A549 (cell line): ENCODE measurements at regions not wholly inside any gene's neighbourhood (a gene's known extent, or its start where the extent isn't known, plus 50 kb on each side); places are given as distances from the start of the nearest gene placed in this dataset.

Source experiments
- ATAC-seq, 2 experiments: fragments of 200-7000 bp in 1 of 2; fragments of >200 bp in 1 of 2; cut with Nextera tagmentation in 1 of 2; cut with Tn5 transposase in 1 of 2; 3 replicates each; pipeline versions ENCODE4 v1.8.0 to v1.9.1; 2018 to 2020; ENCODE audit warnings: mild to moderate bottlenecking in 1 of 2, moderate library complexity in 1 of 2
- CTCF ChIA-PET: fragments of 300-600 bp; sonication (Branson Sonifier 250); formaldehyde crosslinking; extraction: SDS; loops from one replicate; lab custom pipeline; 2021; ENCODE audit warnings: antibody characterized with exemption, inconsistent platforms; lab: Yijun Ruan, JAX
- POLR2A ChIA-PET: fragments of 350-600 bp; formaldehyde crosslinking; extraction: SDS; loops from one replicate; lab custom pipeline; 2021; ENCODE audit warnings: antibody characterized with exemption, inconsistent platforms; lab: Yijun Ruan, JAX
- DNase-seq, 2 experiments: peaks; one replicate each; pipeline versions ENCODE4 v3.0.0 to v3.0.0-alpha.2; 2011 to 2016; ENCODE audit warnings: low read depth in 1 of 2, low spot score in 1 of 2
- FAIRE-seq: peaks from 2 replicates; lab custom pipeline; 2011; peaks lifted over from hg19 to GRCh38; lab: Jason Lieb, UNC
- H3K27ac ChIP-seq, 2 experiments: fragments of >200 bp; sonication (Bioruptor Twin); formaldehyde crosslinking; 3 replicates each; pipeline ENCODE4 v1.5.1; 2016 to 2017
- H3K4me1 ChIP-seq: fragments of >200 bp; sonication (Bioruptor Twin); formaldehyde crosslinking; 3 replicates; pipeline ENCODE4 v1.6.1; 2016
- H3K4me2 ChIP-seq: fragments of >200 bp; sonication (Bioruptor Twin); formaldehyde crosslinking; 3 replicates; pipeline ENCODE4 v1.6.1; 2016
- H3K4me3 ChIP-seq: fragments of >200 bp; sonication (Bioruptor Twin); formaldehyde crosslinking; 3 replicates; pipeline ENCODE4 v1.5.1; 2016
- H3K9me3 ChIP-seq: fragments of >200 bp; sonication (Bioruptor Twin); formaldehyde crosslinking; 3 replicates; pipeline ENCODE4 v1.6.1; 2016
- EP300 ChIP-seq, 2 experiments: fragments of >200 bp; sonication (Bioruptor Twin); formaldehyde crosslinking; IDR thresholded peaks; 2 replicates in 1 of 2; 3 replicates in 1 of 2; pipeline ENCODE4 v1.6.1; 2016 to 2017
- ESRRA ChIP-seq: fragments of 150-350 bp; IDR thresholded peaks from 2 replicates; pipeline ENCODE4 v1.6.1; 2014; ENCODE audit warnings: mild to moderate bottlenecking, low read length, borderline replicate concordance
- GATA3 ChIP-seq: IDR thresholded peaks from 2 replicates; pipeline ENCODE4 v1.6.1; 2012; ENCODE audit warnings: borderline replicate concordance
- HDAC2 ChIP-seq: fragments of 200-600 bp; sonication (generic); IDR thresholded peaks from 2 replicates; pipeline ENCODE4 v1.6.1; 2016
- HOXB5 ChIP-seq: fragments of 250-450 bp; sonication (Bioruptor Pico); IDR thresholded peaks from 2 replicates; pipeline ENCODE4 v1.5.0; 2020; ENCODE audit warnings: mild to moderate bottlenecking, moderate library complexity
- KDM5A ChIP-seq: fragments of 200-600 bp; sonication (generic); IDR thresholded peaks from 2 replicates; pipeline ENCODE4 v1.6.1; 2016; ENCODE audit warnings: antibody characterized with exemption, mild to moderate bottlenecking
- MYC ChIP-seq: IDR thresholded peaks from 2 replicates; pipeline ENCODE4 v1.6.1; 2012; ENCODE audit warnings: mild to moderate bottlenecking, inconsistent platforms, low read length, improper control_type of control experiment, borderline replicate concordance
- NFE2L2 ChIP-seq: fragments of 150-350 bp; conservative IDR thresholded peaks from 2 replicates; pipeline ENCODE4 v1.6.1; 2014; ENCODE audit warnings: low read length
- PHF8 ChIP-seq: fragments of 200-600 bp; sonication (generic); IDR thresholded peaks from 2 replicates; pipeline ENCODE4 v1.6.1; 2016; ENCODE audit warnings: low read depth, mild to moderate bottlenecking, antibody characterized with exemption, moderate library complexity, borderline replicate concordance
- POLR2AphosphoS2 ChIP-seq: conservative IDR thresholded peaks from 2 replicates; pipeline ENCODE4 v1.6.1; 2012; ENCODE audit warnings: low read length, improper control_type of control experiment, inconsistent platforms
- RAD21 ChIP-seq, 2 experiments: fragments of >200 bp in 1 of 2; sonication (Bioruptor Twin) in 1 of 2; formaldehyde crosslinking in 1 of 2; IDR thresholded peaks in 1 of 2; conservative IDR thresholded peaks in 1 of 2; 2 replicates in 1 of 2; 3 replicates in 1 of 2; pipeline ENCODE4 v1.6.1; 2012 to 2018; ENCODE audit warnings: inconsistent platforms in 1 of 2
- RARB ChIP-seq: fragments of 250-450 bp; sonication (Bioruptor Pico); IDR thresholded peaks from 2 replicates; pipeline ENCODE4 v1.8.0; 2021; ENCODE audit warnings: mild to moderate bottlenecking, moderate library complexity
- SMC3 ChIP-seq: fragments of >200 bp; sonication (Bioruptor Twin); formaldehyde crosslinking; IDR thresholded peaks from 3 replicates; pipeline ENCODE4 v1.6.1; 2018; ENCODE audit warnings: inconsistent platforms
- TFCP2L1 ChIP-seq: fragments of 250-450 bp; sonication (Bioruptor Pico); IDR thresholded peaks from 2 replicates; pipeline ENCODE4 v1.5.0; 2021; ENCODE audit warnings: mild to moderate bottlenecking
- ZFP36 ChIP-seq: fragments of 450-650 bp; IDR thresholded peaks from 2 replicates; pipeline ENCODE4 v1.6.1; 2014; ENCODE audit warnings: borderline replicate concordance; ENCODE audit not compliant: partially characterized antibody
- ZNF302 ChIP-seq: fragments of 250-450 bp; sonication (Bioruptor Pico); IDR thresholded peaks from 2 replicates; pipeline ENCODE4 v1.9.0; 2021; ENCODE audit warnings: inconsistent platforms, mild to moderate bottlenecking, moderate library complexity
- WGBS: methylation state at CpG from one replicate; pipeline ENCODE4 v1.1.6; 2017; ENCODE audit errors: missing lambda C conversion rate; 5-methylcytosine and 5-hydroxymethylcytosine counted together
- TF ChIP-seq, protein P1 (sequence below): fragments of 450-650 bp; IDR thresholded peaks from 2 replicates; pipeline ENCODE4 v1.6.1; 2014; ENCODE audit warnings: antibody characterized with exemption
- TF ChIP-seq, protein P2 (sequence below): IDR thresholded peaks from 2 replicates; pipeline ENCODE4 v1.6.1; 2012
- TF ChIP-seq, protein P3 (sequence below): fragments of 250-450 bp; sonication (Bioruptor Pico); IDR thresholded peaks from 2 replicates; pipeline ENCODE4 v1.5.0; 2021; ENCODE audit warnings: mild to moderate bottlenecking, moderate library complexity, borderline replicate concordance
- TF ChIP-seq, protein P4 (sequence below): fragments of >200 bp; sonication (Bioruptor Twin); formaldehyde crosslinking; IDR thresholded peaks from 2 replicates; pipeline ENCODE4 v1.6.1; 2016

DNA sequence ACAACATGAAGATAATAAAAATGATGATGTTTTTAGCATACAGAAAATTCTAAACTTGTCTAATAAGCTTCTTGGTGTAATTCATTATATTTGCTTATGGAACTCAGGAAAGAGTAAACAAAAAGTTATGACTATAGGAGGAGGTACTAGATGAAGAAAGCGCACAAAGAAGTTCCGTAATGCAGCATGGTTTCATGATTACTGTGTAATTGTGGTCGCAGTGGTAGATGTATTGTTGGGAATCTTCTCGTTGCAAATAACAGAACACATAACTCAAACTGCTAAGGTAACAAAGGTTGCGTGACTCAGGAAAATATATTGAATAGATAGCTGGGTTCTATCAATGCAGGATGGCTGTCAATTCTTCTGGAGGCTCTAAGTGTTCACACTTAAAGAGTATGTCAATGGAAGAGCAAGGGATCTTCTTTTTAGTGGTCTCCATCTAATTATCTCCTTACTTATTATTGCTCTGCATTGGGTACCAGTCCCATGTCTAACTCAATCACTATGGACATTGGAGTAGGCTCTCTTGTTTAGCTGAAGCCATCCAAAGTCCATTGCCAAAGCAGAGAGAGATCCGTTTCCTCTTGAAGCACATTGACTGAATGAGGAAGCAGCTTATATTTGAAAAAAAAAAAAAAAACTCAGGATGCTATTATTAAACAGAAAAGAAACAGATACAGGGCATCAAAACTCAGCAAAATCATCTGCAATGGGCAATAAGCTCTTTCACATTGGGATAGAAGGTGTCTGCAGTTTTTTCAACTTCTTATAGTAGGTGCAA is 283.4 kb upstream of the ATP2B1 start:
- no peak for DNase-seq
- Histone ChIP-seq H3K4me2 (no peak overlapping the region), H3K27ac (no peak overlapping the region), H3K4me1 (no peaks in the 10 kb centered on the region), H3K9me3 (peaks cover 7% of the 10 kb centered on the region; the same call in 1 of the 3 replicates), H3K4me3 (no peak overlapping the region)
- WGBS, result 84% methylated on average over 6 of the region's 6 CpGs
- ATAC-seq, result no peak
- TF ChIP-seq, protein P1, sequence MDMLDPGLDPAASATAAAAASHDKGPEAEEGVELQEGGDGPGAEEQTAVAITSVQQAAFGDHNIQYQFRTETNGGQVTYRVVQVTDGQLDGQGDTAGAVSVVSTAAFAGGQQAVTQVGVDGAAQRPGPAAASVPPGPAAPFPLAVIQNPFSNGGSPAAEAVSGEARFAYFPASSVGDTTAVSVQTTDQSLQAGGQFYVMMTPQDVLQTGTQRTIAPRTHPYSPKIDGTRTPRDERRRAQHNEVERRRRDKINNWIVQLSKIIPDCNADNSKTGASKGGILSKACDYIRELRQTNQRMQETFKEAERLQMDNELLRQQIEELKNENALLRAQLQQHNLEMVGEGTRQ, result no peak
- TF ChIP-seq MYC, result no peak
- TF ChIP-seq, protein P2, sequence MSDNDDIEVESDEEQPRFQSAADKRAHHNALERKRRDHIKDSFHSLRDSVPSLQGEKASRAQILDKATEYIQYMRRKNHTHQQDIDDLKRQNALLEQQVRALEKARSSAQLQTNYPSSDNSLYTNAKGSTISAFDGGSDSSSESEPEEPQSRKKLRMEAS, result no peak
- no peak for TF ChIP-seq POLR2AphosphoS2
- CTCF ChIA-PET, result interaction anchor here (0.5 to 0.6 kb wide), 2 partner anchors 272 to 949 kb away, joined by 4 read pairs; no protein-coding TSS in a partner anchor
- FAIRE-seq, result no peak
- POLR2A ChIA-PET, result interaction anchor here (0.6 kb wide), 1 partner anchor 283 kb away, joined by 3 read pairs; no protein-coding TSS in a partner anchor

DNA sequence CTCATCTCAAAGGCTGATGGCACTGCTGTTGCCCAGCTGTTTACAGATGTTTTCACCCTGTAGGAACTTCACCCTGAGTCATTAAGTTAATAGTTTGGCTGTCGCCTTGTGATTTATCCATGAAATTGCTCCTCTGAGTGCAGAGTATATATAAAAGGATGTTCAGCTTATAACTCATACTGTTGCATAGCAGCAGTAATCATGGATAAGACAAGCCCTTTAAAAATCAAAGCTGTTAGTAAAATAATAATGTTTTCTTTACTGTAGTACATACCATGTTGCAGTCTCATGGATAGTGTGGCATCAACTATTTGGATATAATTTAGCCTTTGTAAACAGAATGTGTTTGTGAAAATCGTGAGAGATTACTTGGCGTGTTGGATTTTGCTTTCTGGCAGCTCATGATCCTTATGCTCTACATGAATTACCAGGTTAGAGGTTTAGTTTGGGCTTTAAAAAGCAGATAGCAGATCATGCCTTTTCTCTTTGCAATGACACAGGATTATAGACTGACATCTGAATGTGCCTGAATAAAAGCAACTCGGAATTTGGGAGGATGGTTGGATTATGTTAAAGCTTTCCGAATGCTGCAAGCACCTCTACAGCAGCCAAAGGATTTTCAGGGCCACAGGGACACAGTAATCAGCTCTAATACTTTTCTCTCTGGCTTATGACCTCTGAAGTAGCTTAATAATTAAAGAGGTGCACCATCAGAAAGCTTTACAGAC is 279.7 kb upstream of the ATP2B1 start:
- Histone ChIP-seq H3K4me3 (no peak overlapping the region), H3K4me2 (no peak overlapping the region), H3K9me3 (no peaks in the 10 kb centered on the region), H3K4me1 (no peaks in the 10 kb centered on the region), H3K27ac (no peak overlapping the region)
- ChIA-PET POLR2A (no interaction called here), CTCF (interaction anchor here (1.1 to 1.3 kb wide), 3 partner anchors 11 to 24 kb away, joined by 3 to 4 read pairs (median 3); no protein-coding TSS in a partner anchor)
- 71% methylated on average over 5 of the region's 5 CpGs for WGBS
- ATAC-seq (no peak), FAIRE-seq (no peak), DNase-seq (no peak)
- TF ChIP-seq, protein P2, result no peak
- TF ChIP-seq, protein P3, sequence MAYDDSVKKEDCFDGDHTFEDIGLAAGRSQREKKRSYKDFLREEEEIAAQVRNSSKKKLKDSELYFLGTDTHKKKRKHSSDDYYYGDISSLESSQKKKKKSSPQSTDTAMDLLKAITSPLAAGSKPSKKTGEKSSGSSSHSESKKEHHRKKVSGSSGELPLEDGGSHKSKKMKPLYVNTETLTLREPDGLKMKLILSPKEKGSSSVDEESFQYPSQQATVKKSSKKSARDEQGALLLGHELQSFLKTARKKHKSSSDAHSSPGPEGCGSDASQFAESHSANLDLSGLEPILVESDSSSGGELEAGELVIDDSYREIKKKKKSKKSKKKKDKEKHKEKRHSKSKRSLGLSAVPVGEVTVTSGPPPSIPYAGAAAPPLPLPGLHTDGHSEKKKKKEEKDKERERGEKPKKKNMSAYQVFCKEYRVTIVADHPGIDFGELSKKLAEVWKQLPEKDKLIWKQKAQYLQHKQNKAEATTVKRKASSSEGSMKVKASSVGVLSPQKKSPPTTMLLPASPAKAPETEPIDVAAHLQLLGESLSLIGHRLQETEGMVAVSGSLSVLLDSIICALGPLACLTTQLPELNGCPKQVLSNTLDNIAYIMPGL, result no peak
- TF ChIP-seq GATA3 (no peak), NFE2L2 (no peak), EP300 (IDR thresholded peaks at IDR 0.05) (no peak), RAD21 (conservative IDR thresholded peaks at IDR 0.05 in 1 of 2, IDR thresholded peaks at IDR 0.05 in 1 of 2) (no peak), TFCP2L1 (CRISPR knock-in tag) (no peak), SMC3 (no peak), RARB (no peak), KDM5A (no peak), HDAC2 (no peak), PHF8 (no peak), ZFP36 (no peak), ESRRA (no peak), ZNF302 (CRISPR knock-in tag) (no peak), HOXB5 (CRISPR knock-in tag) (no peak)
- TF ChIP-seq, protein P4, sequence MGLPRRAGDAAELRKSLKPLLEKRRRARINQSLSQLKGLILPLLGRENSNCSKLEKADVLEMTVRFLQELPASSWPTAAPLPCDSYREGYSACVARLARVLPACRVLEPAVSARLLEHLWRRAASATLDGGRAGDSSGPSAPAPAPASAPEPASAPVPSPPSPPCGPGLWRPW, result no peak
- TF ChIP-seq, protein P1, result no peak
